ENCODE measurements at regions not wholly inside any gene's neighbourhood (a gene's known extent, or its start where the extent isn't known, plus 50 kb on each side); places are given as distances from the start of the nearest gene placed in this dataset.

DNA sequence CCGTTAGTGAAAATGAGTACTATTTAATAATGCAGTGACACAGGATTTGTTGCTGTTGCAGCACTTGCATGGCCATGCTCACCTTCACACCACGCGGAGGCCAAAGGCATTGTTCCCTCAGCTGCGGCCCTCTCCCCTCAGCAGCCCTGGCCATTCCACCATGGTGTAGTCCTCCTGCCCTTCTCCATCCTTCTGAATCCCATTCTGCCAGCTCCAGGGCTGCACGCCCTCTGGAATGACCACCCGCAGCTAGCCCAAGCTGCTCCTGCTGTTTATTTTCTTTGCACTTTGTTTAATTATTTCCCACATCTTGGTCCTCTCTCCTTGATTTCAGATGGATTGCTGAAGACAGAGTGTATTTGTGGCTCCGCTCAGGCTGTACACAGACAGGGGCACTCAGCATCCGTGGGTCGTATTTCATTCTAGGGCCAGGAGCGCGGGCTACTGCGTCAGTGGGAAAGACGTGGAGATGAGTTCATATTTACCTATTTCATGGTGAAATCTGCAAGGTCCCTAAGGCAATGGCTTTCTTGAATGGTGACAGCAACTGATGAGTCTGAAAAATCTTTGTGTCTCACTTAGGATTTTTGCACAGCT is 81.4 kb upstream of the DUSP22 start:
- no peak for DNase-seq

DNA sequence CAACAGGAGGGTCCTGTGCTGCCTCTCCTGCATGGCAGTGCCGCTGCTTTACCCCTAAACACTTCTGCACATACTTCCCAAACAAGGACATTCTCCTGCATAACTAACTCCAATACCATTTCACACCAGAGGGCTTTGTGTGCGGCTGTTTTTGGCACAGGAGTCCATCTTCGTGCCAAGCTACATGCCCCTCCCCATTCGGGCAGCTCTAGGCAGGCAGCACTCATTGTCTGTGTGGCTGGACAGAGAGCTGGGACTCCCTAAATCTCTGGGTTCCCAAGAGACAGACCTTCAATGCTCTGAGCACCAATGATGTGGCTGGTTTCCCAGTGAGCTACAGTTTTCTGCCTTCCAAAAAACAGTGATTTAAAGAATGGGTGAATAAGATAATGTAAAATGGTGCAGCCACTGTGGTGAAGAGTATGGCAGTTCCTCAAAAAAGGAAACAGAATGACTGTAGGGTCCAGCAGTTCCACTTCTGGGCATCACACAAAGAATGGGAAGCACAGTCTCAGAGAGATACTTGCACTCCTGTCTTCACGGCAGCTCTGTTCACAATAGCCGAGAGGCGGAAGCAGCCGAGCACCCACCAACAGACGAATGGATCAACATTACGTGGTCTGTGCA is 80.3 kb upstream of the DUSP22 start:
- no peak for DNase-seq

DNA sequence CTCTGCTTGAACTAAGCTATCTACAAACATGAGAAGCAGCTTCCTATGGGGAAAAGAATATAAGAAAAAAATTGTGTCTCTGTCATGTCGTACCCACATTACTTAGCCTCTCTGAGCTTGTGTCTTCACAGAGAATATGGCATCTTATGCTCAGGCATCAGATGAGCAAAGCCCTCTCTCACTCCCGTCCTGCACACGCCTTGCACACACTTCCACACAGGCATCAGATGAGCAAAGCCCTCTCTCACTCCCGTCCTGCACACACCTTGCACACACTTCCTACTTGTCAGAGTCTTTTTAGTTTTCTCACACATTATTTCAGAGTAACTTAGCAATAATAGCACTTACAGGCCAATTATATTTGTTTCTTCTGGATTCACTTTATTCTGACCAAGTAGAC is 79.0 kb upstream of the DUSP22 start:
- DNase-seq, result no peak

DNA sequence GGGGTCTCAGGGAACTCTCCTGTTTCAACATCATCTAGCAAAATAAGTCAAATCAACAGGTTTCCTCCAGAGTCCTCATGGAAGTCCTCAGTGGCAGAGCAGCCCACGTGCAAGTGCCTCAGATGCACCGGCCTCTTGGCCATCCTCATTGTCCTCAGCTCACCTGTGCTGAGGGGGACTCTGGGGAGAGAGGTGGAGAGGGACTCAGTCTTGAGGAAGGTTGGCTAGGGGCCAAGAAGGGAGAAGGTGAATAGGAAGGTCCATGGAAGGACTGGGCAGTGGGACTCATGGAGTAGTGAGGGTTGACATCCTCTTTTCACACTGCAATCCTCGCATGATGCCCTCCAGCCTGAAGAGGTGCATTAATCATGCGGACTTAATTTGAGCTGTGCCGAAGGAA is 77.9 kb upstream of the DUSP22 start:
- no peak for DNase-seq

DNA sequence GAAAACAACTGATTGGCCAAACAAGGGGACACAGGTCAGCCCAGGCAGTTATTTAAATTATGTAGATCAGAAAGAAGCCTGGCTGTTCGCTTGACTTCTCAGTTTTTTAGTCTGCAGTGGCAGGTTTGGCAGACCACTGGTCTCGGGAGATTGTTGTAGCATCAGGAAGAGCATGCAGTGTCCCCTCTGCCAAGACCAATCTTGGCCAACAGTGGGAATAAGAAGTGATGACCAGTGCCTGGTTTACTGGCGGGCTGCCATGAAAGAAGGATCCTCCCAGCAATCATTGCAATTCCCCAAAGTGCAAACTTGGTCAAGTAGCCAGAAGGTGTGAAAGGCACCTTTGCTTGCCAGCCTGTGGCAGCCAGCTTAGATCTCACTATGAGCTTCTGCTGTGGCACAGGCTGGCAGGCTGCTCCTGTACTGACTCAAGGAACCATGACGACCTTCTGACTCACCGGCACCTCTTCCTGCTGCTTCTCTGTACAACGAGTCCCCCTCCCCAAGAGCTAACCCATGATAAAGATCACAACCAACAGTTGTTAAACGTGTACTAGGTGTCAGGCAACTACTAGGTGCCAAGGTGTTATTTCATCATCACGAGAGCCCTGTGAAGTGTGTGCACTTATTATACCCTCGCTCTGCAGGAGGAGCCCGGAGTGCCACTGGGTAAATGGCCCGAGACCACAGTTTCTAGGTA is 76.8 kb upstream of the DUSP22 start:
- DNase-seq, result peak; percentile 70

DNA sequence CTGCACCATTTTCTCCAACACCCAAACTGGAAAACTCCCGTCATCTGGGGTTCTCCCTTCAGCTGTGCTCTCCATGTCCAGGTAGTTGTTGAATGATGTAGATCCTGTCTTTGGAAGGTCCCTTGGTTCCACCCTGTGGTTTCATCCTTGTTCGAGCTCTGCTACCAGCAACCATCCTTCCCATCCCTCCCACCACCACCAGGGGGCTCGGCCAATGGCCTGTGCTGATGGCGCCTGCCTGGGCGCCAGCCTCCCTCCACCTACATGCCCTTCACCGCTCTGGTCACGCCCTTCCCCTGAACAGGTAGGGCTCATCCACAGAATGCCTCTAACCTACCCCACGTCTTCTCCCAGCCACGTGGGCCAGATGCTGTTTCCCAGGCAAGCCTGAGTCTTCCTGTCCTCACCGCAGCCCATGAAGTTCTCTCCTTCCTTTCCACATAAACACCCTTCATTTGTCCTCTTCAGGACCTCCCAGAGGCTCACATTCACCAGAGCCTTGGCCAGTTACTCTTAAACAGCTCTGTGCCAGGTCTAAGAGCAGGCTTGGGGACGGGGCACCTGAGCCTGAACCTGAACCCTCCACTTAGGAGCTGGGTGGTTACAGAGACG is 75.1 kb upstream of the DUSP22 start:
- DNase-seq, result no peak

DNA sequence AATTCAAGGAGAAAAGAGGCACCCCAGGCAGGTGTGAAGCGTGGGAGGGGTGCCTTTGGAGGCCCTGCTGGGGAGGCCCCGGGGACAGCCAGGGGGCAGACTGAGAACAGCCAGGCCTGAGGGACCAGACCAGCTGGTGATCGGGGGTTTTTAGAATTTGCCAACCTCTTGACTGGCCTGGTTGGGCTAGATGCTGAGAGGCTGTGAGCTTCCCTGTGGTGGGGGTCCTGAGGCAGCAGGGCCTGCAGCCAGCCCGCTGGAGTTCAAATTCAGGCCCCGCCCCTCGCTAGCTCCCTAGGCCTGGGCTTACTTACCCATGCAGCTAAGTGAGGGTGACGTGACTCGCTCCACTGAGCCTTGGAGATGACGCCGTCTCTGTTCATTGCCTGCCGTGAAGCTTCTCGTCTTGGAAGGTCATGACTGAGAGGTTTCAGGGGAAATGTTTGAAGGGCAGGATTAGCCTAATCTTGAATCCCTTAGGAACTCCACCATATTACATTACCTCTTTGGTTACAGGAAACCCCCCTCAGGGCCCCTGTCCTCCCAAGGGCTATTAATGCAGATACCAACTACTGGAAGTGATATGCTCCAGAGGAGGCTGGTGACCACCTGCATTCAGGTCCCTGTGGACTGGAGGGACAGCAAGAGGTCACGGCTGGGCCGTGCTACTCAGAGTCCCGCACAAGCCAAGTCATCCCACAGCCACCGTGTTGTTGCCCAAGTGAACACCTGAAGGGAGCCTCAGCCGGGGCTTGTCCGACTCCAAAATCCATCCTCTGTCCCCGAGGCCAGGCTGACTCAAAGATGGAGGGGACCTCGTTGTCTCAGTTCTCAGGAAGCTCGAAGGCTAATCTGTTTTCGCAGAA is 73.9 kb upstream of the DUSP22 start:
- DNase-seq, result peak; percentile 24

DNA sequence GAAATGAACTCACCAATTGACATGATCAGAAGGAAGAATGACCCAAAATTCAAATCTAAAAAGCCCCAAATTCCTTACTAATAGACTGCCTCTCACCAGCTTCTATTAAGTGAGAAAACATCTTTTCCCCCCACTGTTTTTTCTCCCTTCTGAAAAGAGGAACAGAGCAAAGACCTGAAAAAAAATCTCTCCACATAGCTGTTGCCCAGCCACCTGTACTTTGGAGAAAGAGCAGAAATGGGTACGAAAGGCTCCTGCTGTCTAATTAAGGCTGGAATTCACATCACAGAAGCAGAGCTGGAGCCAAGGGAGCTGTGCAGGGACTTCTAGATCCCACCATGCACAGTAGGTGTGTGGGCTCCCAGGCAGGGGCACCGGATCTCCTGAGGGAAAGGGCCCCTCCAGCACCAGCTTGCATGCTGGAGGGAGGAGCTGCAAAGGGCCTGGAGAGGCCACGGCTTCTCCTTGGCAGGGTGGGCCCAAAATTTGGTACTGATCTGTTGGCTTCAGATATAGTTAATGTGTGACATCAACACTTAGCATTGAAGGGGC is 73.2 kb upstream of the DUSP22 start:
- DNase-seq, result no peak

DNA sequence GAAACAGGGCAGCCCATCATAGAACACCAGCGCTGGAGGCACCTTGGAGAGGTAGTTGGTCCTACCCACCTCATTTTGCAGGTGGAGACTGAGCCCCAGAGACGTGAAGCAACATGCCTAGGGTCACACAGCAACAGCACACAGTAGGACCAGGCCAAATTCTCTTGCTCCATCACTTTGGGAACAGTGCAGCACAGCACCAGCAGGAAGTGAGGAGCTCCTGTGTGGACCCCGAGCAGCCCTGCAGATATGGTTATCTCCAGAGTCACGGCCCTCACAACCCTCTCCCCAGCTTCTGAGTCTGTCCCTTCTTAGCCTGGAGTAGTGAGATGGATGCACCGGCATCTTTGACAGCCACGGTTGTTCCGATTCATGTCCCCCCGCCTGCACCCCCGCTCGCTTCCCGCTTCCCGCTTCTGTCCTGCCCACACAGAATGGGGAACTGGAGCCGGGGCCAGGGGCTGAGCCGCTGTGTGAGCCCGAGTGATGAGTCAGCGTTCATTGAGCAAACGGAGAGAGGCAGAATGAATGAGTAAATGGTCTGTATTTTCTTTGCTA is 72.6 kb upstream of the DUSP22 start:
- no peak for DNase-seq

DNA sequence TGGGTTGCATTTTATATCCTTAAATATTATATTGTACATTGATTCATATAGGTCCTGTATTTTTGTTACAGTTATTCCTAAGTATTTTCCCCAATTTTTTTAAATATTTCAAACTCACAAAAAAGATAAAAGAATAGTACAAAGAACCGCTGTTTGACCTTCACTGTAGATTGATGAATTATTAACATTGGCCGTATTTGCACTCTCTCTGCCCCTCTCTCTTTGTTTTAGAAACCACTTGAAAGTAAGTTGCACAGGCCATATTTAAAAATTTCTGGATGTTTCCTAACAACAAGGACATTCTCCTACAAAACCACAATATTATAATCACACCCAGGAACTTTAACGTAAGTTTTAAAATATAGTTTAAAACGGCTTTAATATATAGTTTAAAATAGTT is 72.0 kb upstream of the DUSP22 start:
- no peak for DNase-seq

DNA sequence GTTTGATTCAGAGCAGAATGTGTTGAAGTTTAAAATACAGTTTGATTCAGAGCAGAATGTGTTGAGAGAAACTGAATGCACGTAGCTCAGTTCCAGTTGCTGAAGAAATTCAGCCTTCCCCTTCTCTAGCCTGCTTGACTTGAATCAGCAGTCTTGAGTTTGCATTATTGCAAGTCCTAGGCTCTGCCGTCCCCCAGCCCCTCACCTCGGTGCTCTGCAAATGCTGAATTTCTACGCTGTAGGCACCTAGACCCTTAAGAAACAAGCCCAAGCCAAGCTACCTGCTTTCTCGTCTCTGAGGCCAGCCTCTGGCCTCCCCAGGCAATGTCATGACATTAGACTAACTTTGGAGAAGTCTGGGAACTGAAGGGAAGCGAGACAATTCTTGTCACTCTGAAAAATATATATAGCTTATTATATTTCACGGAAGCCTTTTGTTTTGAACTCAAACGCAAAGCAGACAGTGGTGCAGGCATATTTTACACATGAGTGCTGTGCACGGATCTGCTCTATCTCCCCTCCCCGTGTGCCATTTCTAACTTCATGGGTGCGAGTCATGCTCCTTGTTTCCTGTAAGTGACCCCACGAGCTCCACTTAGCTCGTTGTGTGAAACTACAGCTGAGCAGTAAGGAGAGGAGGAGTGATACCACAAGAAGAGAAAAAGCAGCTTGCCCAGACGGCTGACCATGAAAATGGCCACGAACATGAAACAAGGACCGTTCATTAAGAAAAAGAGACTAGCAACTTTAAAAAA is 71.4 kb upstream of the DUSP22 start:
- no peak for DNase-seq

DNA sequence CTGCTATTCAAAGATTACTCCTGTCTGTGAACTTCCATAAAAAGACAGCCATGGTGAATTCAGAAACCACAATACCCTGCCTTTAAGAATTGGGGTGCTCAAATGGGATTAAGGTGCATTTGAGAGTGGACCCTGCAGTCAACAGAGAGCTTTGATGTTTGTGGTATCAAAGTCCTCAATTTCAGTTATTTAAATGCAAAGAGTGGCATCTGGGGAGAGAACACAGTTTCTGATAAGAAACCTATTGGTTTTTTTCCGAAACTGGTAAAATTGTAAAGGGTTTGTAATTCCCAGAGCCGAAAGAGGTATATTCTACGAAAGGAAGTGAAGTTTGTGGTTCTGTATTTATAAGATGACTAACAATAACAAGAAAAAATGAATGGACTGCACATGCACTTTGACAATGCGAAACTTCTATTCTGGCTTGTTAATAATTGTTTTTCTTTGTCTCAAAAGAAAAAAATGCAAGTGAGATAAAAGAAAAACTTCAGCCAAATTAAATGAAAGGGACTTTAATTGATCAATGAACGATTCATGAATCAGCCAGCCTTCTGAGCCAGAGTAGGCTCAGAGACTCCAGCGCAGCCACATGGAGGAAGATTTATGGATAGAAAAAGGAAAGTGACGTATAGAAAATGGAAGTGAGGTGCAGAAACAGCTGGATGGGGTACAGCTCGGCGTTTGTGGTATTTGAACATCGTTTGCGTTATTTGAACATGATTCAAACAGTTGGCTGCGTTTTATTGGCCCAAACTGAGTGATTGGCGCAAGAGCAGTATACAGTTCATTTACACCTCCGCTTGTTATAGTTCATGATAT is 70.5 kb upstream of the DUSP22 start:
- no peak for DNase-seq

DNA sequence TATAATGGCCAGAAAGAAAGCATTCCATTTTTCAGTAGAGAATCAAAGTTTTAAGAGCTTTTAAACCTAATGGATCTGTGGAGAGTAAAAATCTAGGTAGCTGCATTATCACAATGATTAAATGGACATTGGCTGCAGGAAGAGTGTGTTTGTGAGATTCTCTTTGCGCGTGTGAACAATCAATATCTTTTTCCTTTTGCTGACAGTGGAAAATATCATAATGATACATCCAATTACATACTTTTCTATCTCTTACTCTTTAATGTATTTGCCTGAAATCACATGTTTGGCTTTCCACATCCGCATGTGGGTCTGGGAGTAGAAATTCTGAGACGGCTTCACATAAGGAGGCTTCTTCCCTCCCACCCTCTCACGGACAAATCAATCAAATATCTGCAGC is 69.8 kb upstream of the DUSP22 start:
- DNase-seq, result no peak

DNA sequence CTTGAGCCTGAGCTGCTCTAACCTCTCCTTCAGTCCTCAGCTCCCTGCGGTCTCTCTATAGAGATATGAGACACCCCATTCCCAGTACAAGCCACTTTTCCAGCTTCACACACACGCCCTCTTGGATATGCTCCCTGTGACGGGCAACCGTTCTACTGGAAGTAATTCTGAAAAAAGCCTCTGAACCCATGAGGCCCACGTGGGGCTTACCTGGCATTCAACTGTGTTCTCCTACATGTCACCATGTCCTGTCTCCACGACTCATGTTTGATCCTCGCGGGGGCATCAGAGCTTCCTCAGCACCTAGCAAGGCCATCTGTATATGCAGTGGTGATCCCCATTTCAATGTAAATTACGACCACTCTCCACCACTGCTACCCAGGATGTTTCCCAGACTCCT is 69.2 kb upstream of the DUSP22 start:
- DNase-seq, result no peak

DNA sequence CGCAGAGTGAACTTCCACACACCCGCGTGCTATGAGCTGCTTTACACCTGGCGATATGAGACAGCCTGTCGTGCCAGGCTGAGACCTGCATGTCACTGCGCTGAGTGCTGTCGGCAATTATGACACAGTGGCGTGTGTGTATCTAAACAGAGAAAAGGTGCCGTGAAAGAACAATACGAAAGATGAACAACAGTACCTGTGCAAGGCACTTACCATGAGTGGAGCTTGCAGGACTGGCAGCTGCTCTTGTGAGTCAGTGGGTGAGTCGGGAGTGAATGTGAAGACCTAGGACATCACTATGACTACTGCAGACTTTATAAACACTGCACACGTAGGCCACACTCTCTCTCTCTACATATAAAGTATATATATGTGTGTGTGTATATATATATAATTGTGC is 68.5 kb upstream of the DUSP22 start:
- DNase-seq, result no peak

DNA sequence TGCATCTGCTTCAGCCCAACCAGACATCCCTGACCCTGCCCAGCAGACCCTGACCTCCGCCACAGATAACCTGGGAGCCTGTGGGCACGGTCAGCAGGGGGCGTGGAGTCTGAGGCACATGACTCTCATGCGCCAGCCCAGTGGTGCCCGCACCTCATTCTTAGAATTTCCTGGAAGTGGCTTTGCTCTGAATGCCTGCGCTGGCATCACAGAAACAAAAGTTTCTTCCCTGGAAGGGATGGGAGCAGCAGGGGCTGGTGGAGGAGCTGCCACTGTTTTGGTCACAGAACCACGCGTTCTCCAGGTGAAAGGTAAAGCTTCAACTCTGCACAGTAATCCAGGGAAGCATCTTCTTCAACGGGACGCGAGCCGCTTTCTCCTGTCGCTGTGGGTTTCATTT is 67.9 kb upstream of the DUSP22 start:
- no peak for DNase-seq

DNA sequence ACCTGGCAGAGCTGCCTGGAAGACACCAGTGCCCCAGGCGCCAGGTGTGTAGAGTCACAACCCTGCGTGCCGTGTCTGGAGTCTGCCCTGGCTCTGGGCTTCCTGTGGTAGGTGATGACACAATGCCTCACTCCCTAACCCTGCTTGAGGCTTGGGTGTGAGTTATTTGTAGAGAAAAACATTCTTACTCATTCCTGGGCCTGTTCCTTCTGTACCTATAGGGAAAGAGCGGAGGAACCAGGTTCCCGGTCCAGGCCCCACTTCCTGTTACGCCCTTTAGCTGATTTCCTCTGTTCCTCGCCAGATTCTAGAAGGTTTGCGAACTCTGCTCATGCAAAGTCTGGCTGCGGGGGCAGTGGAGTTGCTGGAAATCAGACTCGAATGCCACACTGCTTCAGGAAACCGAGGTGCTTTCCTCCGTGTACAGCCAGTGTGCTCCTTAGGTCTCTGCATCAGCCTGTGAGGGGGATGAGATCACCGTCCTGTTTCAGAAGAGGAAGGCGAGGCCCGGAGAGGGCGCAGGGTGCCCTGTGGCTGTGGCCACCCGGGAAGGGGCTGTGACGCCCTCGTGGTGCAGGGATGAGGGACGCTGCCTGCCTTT is 67.1 kb upstream of the DUSP22 start:
- DNase-seq, result no peak

DNA sequence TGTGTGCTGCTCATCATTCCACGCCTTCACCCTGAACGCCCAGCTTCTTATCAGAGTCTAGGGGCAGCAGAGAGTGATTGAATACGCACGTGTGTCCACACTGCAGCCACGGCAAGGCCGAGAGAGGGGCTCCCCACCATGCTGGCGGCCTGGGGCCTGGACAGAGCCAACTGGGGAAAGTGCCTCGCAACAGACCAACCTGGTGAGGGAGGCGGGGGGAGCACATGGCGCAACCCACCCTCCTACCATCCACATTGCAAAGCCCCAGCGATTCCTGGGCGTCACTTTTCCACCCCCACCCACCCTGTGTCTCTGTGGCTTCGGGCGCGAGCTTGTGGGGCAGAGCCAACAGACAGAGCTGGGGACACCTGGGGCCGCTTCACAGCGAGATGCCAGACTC is 66.4 kb upstream of the DUSP22 start:
- DNase-seq, result no peak

DNA sequence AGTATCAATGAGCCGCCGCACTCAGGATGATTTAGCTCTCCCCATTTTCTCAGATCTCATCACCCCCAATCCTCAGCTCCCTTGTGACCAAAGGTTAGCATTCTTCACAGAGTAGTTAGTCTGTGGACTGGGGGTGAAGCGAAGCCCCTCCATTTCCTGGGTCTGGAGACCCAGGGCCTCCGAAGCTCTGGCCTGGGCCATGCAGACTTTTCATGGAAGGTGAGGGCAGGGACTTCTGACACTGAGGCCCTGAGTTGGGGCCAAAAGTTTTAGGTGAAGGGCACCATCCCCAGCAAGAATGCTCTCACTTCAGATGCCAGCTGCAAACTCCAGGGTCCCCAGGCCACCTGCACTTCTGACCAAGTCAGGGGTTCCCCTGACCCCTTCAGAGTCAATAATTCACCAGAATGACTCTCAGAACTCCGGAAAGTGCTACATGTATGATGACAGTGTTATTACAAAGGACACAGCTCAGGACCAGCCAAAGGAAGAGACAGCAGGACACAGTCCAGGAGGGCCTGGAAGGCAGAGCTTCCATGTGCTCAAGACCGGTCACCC is 65.7 kb upstream of the DUSP22 start:
- no peak for DNase-seq

All from DMS79 (cell line).